GM18868 (cell line): ENCODE measurements at regions not wholly inside any gene's neighbourhood (a gene's known extent, or its start where the extent isn't known, plus 50 kb on each side); places are given as distances from the start of the nearest gene placed in this dataset.
A peak's percentile ranks its signal among the peaks of the same experiment; 100 is the strongest.
"Not testable (repeated sequence)": the region's sequence is repeated elsewhere in the genome, so short reads cannot be mapped to it uniquely, and the experiment has no call there.

ENCODE experiments used
- ATAC-seq: cut with Tn5 transposase; IDR thresholded peaks from one replicate; pipeline ENCODE4 v1.9.1; 2021; ENCODE audit warnings: mild to moderate bottlenecking, moderate library complexity; ENCODE audit not compliant: unreplicated experiment

DNA sequence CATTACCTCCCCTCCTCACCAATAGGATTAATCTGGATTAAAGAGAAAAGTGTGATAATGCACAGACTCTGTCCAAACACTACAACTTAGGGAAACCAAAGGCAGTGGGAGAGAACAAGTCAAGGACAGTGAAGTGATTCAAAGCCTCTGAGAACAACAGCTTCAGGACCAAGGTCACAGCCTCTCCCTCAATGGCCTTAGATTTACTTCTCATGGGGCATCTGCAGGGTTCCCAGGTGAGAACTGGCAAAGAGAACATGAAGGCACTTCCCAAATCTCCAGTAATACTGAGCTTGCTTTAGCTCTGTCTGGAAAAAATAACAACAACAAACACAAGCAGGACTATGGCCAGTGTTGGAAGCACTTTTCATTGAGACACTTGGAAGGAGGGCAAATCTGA is 99.8 kb upstream of the GOLGA6L22 start:
- not testable (repeated sequence) for ATAC-seq

DNA sequence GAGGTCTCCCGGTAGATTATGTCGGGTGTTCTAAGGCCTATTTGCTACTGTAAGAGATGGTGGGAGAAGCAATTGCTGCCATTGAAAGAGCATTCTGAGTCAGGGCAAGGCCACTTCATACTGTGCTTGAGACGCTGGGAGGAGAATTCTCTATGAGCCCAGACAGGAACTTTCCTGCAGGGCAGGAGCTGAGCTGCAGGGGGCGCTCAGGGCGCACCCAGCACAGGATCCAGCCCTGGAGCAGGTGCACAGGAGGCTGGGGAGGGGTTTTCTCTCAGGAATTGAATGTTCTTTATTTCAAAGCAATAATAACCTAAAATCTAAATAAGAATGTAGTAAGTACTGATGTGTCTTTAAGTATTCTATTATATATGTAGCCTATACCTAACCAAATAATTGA is 99.1 kb upstream of the GOLGA6L22 start:
- peak; percentile 92 for ATAC-seq

DNA sequence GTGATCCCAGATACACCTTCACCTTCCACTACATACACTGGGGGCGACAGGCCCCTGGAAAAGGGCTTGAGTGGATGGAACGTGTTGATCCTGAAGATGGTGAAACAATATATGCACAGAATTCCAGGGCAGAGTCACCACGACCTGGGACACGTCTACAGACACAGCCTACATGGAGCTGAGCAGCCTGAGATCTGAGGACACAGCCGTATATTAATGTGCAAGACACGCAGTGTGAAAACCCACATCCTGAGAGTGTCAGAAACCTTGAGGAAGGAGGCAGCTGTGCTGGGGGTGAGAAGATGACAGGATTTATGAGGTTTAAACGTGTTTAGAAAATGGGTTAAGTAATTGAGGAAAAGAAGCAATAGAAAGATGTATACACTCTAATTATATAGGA is 98.0 kb upstream of the GOLGA6L22 start:
- ATAC-seq: not testable (repeated sequence)

DNA sequence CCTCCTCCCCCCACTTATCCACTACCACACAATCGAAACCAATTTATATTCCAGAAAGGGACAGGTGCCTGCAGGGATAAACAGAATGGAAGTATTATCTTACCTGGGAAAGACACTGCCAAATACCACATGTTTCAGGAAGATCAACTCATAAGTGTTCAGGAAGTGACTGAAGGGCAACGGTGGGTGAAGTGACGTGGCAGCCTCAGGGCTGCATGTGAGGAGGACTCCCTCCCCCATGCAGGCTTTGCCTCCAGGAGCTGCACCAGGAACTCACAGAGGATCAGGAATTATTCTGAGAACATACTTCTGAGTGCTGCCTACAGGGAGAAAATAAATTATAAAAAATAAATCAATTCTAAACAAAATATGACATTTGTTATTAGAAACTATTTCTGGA is 96.2 kb upstream of the GOLGA6L22 start:
- ATAC-seq: peak; percentile 43

DNA sequence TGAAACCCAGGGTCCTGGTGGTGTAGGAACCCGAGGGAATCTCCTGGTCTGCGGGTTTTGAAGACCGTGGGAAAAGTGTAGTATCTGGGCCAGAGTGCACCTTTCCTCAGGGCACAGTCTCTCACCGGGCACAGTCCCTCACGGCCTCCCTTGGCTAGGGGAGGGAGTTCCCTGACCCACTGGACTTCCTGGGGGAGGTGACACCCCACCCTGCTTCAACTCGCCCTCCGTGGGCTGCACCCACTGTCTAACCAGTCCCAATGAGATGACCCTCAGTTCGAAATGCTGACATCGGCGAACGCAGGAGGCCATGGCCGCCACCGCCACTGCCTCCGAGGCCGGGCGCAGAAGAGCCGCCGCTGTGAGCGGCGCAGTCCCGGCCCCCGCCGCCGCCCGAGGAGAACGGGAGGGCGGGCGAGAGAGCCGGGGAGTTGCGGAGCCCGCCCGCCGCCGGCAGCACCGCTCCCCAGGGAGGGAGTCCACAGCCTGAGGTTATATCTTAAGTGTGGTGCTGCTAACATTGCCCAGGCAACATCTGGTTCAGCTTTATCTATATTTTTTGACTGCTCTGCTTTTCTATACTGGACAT is 87.4 kb upstream of the GOLGA6L22 start:
- ATAC-seq: not testable (repeated sequence)

DNA sequence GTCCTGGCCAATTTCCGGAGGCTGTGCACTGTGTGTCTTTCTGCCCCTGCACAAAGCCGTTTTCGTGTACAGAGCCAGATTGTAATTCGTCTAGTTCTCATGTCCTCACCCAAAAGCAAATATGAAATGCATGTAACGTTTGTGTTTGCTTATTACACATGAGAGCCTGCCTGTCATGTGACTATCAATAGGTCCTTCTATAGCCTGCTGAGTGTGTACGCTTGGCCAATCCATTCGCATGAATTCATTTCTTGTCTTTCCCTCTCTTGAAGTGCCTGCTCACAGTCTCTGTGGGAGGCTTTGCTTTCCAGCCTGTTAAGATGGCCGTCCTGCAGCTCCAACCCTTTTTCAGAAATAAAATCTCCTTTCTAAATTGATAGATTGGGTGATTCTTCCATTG is 84.2 kb upstream of the GOLGA6L22 start:
- ATAC-seq: not testable (repeated sequence)

DNA sequence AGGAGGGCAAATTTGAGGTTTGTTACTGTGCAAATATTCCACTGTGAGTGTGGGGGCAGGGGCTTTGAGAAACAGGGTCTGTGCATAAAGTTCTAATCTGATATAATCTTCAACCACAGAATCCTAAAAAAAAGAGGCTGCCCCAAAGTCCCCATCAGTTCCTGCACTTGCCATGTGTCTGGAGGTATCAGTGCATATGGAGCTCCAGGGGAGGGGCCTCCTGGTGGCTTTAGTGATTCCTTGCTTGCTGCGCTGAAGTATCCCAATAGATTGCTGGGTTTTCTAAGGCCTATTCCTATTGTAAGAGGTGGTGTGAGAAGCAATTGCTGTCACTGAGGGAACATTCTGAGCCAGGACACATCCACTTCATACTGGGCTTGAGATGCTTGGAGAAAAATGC is 82.9 kb upstream of the GOLGA6L22 start:
- not testable (repeated sequence) for ATAC-seq

DNA sequence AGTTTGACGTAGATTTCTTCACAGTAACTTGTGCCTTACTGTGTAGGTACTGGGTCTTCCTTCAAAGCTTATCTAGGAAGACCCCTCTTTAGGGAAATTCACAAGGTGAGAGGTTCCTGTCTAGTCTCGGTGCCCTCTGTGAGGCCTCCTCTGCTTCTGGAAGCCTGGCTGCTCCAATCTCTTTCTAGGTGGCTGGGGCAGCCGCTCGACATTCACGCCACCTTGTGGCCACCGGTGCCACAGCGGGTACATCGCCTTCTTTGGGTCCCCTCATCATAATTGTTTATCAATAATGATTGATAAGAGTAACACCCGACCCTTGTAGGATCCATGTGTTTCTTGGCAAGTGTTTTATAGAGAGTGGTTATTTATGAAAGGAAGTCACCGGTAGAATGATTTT is 80.8 kb upstream of the GOLGA6L22 start:
- peak; percentile 64 for ATAC-seq

DNA sequence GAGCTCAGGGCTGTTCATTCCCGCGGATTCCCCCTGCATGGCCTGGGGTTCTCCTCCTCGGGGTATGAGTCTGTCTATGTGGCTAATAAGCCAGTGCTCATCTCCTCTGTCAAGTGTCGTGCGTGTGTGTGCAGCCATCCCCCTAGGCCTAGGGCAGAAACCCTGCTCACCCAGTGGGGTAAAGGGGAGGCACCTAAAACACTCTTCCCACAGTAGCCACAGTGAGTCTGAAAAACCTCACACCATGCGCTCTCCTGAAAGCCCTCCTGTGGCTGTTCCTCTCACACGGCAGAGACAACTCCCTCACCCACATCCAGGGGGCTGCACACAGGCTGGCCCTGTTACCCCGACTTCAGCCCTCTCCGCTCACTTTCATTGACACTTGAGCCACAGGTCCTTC is 71.0 kb upstream of the GOLGA6L22 start:
- not testable (repeated sequence) for ATAC-seq

DNA sequence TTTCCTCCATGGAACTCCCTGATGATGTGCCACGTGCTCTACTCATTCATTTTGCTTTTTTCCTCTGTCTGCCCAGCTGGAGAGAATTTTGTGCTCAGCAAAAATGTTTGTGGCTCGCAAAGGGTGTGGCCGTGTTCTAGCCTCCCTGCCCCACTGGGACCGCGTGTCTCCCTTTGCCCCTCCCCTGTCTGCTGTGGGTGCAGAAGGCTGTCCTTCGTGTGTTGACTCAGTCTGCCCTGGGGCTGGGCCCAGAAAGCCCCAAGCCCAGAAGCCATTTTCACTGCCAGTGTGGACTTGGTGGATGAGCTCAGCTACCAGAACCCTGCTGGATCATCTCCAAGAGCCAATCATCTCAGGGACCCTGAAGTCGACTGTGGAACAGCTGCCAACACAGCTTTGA is 70.3 kb upstream of the GOLGA6L22 start:
- not testable (repeated sequence) for ATAC-seq

DNA sequence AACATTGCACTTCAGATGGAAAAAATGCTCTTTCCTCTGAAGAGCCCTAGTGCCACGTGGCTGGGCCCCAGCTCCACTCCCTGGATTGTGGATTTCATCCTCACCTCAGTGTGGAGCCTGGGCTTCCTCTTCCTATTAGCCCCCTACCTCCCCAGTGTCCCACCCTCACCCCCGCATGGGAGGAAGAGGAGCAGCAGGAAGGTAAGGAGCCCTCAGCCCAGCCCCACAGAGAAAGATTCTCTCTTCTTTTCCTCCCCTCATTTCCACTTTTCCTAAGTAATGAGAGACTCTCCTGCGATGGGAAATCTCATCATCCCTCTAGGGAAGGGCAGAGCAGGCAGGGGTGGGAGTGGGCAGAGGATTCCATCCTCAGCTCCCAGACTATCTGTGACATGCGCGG is 57.5 kb upstream of the GOLGA6L22 start:
- not testable (repeated sequence) for ATAC-seq

DNA sequence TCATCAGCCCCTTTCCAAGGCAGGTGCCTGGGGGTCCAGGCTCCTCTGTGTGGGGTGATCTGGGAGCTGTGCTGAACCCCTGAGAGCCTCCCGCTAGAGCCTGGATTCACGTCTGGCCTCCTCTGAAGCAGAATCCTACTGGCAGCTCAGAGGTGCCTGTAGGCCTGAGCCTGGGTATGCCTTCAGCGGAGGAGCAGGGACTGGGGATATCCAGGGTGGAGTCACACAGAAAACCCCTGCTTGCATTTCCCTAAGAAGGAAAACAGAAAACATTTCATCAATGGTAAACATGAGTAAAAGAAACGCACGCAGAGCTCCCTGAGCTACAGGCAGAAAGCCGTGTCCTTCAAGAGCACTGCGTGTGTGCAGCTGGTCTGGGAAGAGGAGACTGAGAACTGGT is 57.0 kb upstream of the GOLGA6L22 start:
- ATAC-seq: not testable (repeated sequence)

DNA sequence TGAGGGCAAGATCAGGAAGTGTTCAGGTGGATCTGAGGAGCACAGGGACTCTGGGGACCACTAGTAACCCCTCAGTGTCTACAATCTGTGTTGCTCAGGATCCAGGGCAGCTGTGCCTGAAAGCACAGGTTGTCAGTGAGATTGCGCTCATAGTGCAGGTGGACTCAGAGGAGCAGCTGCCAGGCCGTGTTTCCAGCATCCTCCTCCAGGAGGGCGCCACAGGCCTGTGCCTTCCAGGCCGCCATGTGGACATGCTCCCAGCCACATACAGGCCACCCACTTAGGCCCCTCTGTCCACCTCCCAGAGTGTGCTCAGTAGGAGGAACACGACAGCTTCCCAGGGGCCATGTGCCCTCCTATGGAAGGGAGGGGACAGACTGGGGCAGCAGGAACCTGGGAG is 52.9 kb upstream of the GOLGA6L22 start:
- not testable (repeated sequence) for ATAC-seq
